ENCODE measurements at regions not wholly inside any gene's neighbourhood (a gene's known extent, or its start where the extent isn't known, plus 50 kb on each side); places are given as distances from the start of the nearest gene placed in this dataset.

GRCh38 chr3:159925248-159925647 is 63.4 kb upstream of the IL12A start:
- no peak overlapping the region for H3K4me3 ChIP-seq (ENCODE audit: low read depth, low read length)
- TF ChIP-seq CTCF (IDR thresholded peaks at IDR 0.05; ENCODE audit: insufficient read depth, low read length), result no peak

GRCh38 chr3:159926573-159926972 is 62.1 kb upstream of the IL12A start:
- no peak overlapping the region for H3K4me3 ChIP-seq (ENCODE audit: low read depth, low read length)
- no peak for DNase-seq (ENCODE audit: low read depth)
- no peak for TF ChIP-seq CTCF (IDR thresholded peaks at IDR 0.05; ENCODE audit: insufficient read depth, low read length)

More at GRCh38 chr3:159925248-159925647, 63.4 kb upstream of the IL12A start:
- no peak for DNase-seq (ENCODE audit: low read depth)

- no peak for TF ChIP-seq CTCF (IDR thresholded peaks at IDR 0.05; ENCODE audit: insufficient read depth, low read length)
- H3K4me3 ChIP-seq (ENCODE audit: low read depth, low read length), result no peak overlapping the region
- DNase-seq (ENCODE audit: low read depth), result no peak
Measured at GRCh38 chr3:159928071-159928491, 60.6 kb upstream of the IL12A start.

- no peak overlapping the region for H3K4me3 ChIP-seq (ENCODE audit: low read depth, low read length)
- no peak for TF ChIP-seq CTCF (IDR thresholded peaks at IDR 0.05; ENCODE audit: insufficient read depth, low read length)
- DNase-seq (ENCODE audit: low read depth), result peak; percentile 94
Measured at GRCh38 chr3:159928666-159929065, 60.0 kb upstream of the IL12A start.

- peak; percentile 54 for TF ChIP-seq CTCF (IDR thresholded peaks at IDR 0.05; ENCODE audit: insufficient read depth, low read length)
- H3K4me3 ChIP-seq (ENCODE audit: low read depth, low read length), result no peak overlapping the region
- peak; percentile 72 for DNase-seq (ENCODE audit: low read depth)
Measured at GRCh38 chr3:159929171-159930141, 59.2 kb upstream of the IL12A start.

- DNase-seq (ENCODE audit: low read depth), result no peak
- H3K4me3 ChIP-seq (ENCODE audit: low read depth, low read length), result no peak overlapping the region
- no peak for TF ChIP-seq CTCF (IDR thresholded peaks at IDR 0.05; ENCODE audit: insufficient read depth, low read length)
Measured at GRCh38 chr3:159934216-159934615, 54.4 kb upstream of the IL12A start.
